Body of pancreas (tissue), 4 donors: ENCODE measurements at regions not wholly inside any gene's neighbourhood (a gene's known extent, or its start where the extent isn't known, plus 50 kb on each side); places are given as distances from the start of the nearest gene placed in this dataset.

ENCODE experiments used
- POLR2A ChIP-seq, 3 donors: fragments of 450-650 bp; IDR thresholded peaks; one replicate each; pipeline ENCODE4 v1.6.1; 2016; ENCODE audit warnings: antibody characterized with exemption in 3 of 3, mild to moderate bottlenecking in 2 of 3
- TF ChIP-seq, protein P1 (sequence below), 7 experiments: fragments of 450-650 bp in 4 of 7; fragments of 200-600 bp in 3 of 7; sonication (generic) in 3 of 7; IDR thresholded peaks; one replicate each; pipeline ENCODE4 v1.5.1; 2016 to 2019; ENCODE audit warnings: antibody characterized with exemption in 7 of 7

DNA sequence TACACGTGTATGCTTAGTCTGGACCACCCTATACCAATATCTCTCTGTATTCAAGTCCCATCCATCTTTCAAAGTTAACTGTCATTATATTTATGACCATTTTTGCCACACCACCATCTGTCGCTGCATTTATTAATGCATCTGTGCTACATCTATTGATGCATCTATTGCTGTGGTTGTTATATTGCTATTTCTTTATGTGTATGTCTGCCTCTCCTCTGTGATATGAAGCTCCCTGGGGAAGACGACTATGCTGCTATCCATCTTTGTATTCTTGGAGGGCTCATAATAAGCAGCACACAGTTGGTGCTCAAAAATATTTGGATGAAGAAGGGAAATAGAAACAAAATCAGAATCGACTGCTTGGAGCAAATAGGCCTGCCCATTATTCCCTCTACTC is 357.6 kb downstream of the RPS29 start:
- no peak for TF ChIP-seq POLR2A (IDR thresholded peaks at IDR 0.05)
- TF ChIP-seq, protein P1, sequence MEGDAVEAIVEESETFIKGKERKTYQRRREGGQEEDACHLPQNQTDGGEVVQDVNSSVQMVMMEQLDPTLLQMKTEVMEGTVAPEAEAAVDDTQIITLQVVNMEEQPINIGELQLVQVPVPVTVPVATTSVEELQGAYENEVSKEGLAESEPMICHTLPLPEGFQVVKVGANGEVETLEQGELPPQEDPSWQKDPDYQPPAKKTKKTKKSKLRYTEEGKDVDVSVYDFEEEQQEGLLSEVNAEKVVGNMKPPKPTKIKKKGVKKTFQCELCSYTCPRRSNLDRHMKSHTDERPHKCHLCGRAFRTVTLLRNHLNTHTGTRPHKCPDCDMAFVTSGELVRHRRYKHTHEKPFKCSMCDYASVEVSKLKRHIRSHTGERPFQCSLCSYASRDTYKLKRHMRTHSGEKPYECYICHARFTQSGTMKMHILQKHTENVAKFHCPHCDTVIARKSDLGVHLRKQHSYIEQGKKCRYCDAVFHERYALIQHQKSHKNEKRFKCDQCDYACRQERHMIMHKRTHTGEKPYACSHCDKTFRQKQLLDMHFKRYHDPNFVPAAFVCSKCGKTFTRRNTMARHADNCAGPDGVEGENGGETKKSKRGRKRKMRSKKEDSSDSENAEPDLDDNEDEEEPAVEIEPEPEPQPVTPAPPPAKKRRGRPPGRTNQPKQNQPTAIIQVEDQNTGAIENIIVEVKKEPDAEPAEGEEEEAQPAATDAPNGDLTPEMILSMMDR (IDR thresholded peaks at IDR 0.05), result no peak
